Testis (tissue), 2 donors: ENCODE measurements at regions not wholly inside any gene's neighbourhood (a gene's known extent, or its start where the extent isn't known, plus 50 kb on each side); places are given as distances from the start of the nearest gene placed in this dataset.

Source experiments
- DNase-seq: peaks from one replicate; pipeline ENCODE4 v3.0.0-alpha.2; 2019
- H3K27ac ChIP-seq, 2 donors: fragments of 200-600 bp; sonication (generic); one replicate each; pipeline ENCODE4 v1.5.1; 2019
- H3K27me3 ChIP-seq: fragments of 200-600 bp; sonication (generic); one replicate; pipeline ENCODE4 v1.5.1; 2019
- H3K36me3 ChIP-seq: fragments of 200-600 bp; sonication (generic); one replicate; pipeline ENCODE4 v1.5.1; 2017; ENCODE audit warnings: low read depth; ENCODE audit errors: missing control alignments
- H3K4me1 ChIP-seq: fragments of 200-600 bp; sonication (generic); one replicate; pipeline ENCODE4 v1.5.1; 2019
- H3K4me3 ChIP-seq, 2 donors: fragments of 200-600 bp; sonication (generic); one replicate each; pipeline ENCODE4 v1.5.1; 2017 to 2019
- H3K9me3 ChIP-seq: fragments of 200-600 bp; sonication (generic); one replicate; pipeline ENCODE4 v1.5.1; 2017
- POLR2A ChIP-seq: fragments of 450-650 bp; IDR thresholded peaks from one replicate; pipeline ENCODE4 v1.6.1; 2017; ENCODE audit warnings: antibody characterized with exemption, mild to moderate bottlenecking, moderate library complexity
- WGBS, 2 donors: methylation state at CpG; one replicate each; pipeline ENCODE4 v1.1.5; 2018; 5-methylcytosine and 5-hydroxymethylcytosine counted together
- intact Hi-C: fragments of 100-400 bp; cut with DNase I; formaldehyde crosslinking; loops from one replicate; pipeline ENCODE4 v1.15.1; 2023; ENCODE audit warnings: low total_unique reads
- TF ChIP-seq, protein P1 (sequence below), 3 experiments: fragments of 450-650 bp in 2 of 3; fragments of 200-600 bp in 1 of 3; sonication (generic) in 1 of 3; IDR thresholded peaks; one replicate each; pipeline ENCODE4 v1.5.1; 2016 to 2019; ENCODE audit warnings: antibody characterized with exemption in 3 of 3, mild to moderate bottlenecking in 2 of 3, moderate library complexity in 1 of 3

DNA sequence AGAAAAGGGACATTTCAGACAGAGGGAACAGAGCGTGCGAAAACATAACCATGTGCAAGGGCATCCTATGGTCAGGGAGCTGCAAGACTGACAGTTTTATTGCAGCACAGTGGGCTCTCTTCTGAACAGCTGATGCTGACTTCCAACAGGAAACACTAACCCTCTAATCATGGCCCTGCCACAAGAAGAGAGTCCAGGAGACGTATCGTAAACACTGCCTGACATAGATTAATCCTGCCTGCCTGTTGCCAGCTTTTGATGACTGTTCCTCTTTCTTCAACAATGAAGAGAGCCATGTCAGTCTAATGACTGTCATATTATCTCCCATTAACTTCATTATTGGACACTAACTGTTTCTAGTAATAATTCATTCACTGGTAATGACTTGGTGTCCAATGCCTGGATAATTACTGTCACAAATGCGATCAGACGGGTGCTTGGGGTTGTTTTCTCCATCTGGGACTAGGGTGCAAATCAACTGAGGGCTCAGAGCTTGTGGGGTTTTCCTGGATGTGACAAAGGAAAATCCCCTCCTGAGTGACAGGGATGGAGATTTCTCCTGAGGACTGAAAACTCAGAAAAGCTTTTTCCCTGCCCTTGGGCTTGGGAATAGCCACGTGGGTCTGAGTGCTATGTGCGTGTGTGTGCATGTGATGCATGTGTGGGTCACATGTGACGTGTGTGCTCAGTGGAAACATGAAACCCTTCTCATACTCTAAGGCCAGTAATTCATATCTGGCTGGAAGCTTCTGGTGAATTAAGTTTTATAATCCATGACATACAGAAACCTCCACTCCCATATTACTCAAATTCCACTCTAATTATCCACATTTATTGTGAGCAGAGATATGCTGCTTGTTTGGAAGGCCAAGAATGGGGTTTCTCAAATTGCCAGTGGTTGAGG, 144.0 kb upstream of the PLXNA2 start:
- H3K9me3 ChIP-seq, result no peaks in the 10 kb centered on the region
- TF ChIP-seq, protein P1, sequence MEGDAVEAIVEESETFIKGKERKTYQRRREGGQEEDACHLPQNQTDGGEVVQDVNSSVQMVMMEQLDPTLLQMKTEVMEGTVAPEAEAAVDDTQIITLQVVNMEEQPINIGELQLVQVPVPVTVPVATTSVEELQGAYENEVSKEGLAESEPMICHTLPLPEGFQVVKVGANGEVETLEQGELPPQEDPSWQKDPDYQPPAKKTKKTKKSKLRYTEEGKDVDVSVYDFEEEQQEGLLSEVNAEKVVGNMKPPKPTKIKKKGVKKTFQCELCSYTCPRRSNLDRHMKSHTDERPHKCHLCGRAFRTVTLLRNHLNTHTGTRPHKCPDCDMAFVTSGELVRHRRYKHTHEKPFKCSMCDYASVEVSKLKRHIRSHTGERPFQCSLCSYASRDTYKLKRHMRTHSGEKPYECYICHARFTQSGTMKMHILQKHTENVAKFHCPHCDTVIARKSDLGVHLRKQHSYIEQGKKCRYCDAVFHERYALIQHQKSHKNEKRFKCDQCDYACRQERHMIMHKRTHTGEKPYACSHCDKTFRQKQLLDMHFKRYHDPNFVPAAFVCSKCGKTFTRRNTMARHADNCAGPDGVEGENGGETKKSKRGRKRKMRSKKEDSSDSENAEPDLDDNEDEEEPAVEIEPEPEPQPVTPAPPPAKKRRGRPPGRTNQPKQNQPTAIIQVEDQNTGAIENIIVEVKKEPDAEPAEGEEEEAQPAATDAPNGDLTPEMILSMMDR (IDR thresholded peaks at IDR 0.05), result no peak
- no peak for TF ChIP-seq POLR2A
- H3K27ac ChIP-seq, result no peak overlapping the region
- no peak overlapping the region for H3K4me3 ChIP-seq
- WGBS, 2 donors, result 80% methylated on average over 9 of the region's 9 CpGs
- intact Hi-C loops, result no loop called here
- no peak for DNase-seq
- no peaks in the 10 kb centered on the region for H3K36me3 ChIP-seq
- H3K4me1 ChIP-seq, result no peaks in the 10 kb centered on the region
- no peaks in the 10 kb centered on the region for H3K27me3 ChIP-seq

DNA sequence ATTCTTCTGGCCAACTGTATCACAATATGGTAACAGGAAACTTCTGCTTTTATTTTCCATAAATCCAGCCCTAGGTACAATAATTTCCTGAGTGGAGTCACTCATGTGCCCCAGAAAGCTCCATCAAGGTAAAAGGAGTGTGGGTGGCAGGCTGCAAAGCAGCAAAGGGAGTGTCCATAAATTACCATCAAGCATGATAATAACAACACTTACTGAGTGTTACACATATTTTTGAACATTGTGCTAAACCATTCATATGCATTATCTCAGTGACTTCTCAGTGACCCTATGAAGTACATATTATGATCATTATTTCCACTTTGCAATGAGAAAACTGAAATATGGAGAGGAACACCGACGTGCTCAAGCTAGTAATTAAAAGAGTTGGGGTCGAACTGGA, 149.2 kb upstream of the PLXNA2 start:
- H3K27me3 ChIP-seq, result no peaks in the 10 kb centered on the region
- no peak for DNase-seq
- H3K9me3 ChIP-seq, result no peaks in the 10 kb centered on the region
- no peaks in the 10 kb centered on the region for H3K4me1 ChIP-seq
- no peaks in the 10 kb centered on the region for H3K36me3 ChIP-seq
- no peak overlapping the region for H3K4me3 ChIP-seq
- intact Hi-C loops, result no loop called here
- TF ChIP-seq POLR2A, result no peak
- WGBS, 2 donors, result 34 to 51% methylated on average over 3 of the region's 3 CpGs
- no peak overlapping the region for H3K27ac ChIP-seq

DNA sequence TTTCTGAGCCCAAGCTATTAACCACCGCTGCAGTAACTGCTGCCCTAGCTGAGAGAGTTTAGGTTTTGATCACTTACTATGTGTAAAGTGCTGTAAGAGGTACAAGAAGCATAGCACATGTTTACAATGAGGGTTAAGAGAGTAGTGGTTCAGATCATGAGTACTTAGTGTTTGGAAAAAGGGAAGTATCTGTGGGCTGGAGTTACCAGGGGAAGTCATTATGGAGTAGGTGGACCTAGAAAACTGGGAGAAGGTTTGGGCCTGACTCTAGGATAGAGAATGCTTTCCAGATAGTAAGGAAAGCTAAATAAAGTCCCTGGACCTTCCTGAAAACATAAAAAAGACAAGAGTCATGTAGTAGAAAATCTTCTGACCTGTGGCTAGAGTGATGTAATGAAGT, 149.6 kb upstream of the PLXNA2 start:
- no peak for DNase-seq
- no peak overlapping the region for H3K27ac ChIP-seq
- no peak for TF ChIP-seq POLR2A
- no peaks in the 10 kb centered on the region for H3K4me1 ChIP-seq
- H3K36me3 ChIP-seq, result no peaks in the 10 kb centered on the region
- H3K4me3 ChIP-seq, result no peak overlapping the region
- no peaks in the 10 kb centered on the region for H3K27me3 ChIP-seq
- H3K9me3 ChIP-seq, result no peaks in the 10 kb centered on the region
- 79 to 83% methylated on average over 1 of the region's 1 CpG for WGBS, 2 donors
- intact Hi-C loops, result no loop called here

DNA sequence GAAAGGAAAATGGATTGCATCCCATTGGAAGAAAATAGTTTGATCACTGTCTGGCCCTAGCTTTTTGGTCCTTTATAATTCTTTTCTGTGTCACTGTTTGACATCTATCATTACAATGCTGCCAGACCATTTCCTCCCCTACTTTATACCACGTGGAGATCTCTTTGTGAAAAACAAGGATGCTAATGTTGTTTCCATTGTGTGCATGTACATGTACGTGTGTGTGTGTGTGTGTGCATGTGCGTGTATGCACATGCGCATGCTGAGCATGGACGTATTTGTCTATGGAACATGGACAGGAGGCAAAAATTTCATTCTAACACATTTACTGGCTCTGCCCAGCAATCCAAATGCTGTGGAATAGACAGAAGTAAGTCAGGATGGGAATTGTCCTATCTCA, 153.1 kb upstream of the PLXNA2 start:
- Histone ChIP-seq H3K36me3 (no peaks in the 10 kb centered on the region), H3K4me1 (no peaks in the 10 kb centered on the region), H3K27me3 (no peaks in the 10 kb centered on the region), H3K9me3 (no peaks in the 10 kb centered on the region), H3K4me3 (no peak overlapping the region), H3K27ac (no peak overlapping the region)
- no peak for DNase-seq
- TF ChIP-seq POLR2A, result no peak
- TF ChIP-seq, protein P1 (IDR thresholded peaks at IDR 0.05), result no peak
- 70 to 79% methylated on average over 5 of the region's 5 CpGs for WGBS, 2 donors
- intact Hi-C loops, result no loop called here

DNA sequence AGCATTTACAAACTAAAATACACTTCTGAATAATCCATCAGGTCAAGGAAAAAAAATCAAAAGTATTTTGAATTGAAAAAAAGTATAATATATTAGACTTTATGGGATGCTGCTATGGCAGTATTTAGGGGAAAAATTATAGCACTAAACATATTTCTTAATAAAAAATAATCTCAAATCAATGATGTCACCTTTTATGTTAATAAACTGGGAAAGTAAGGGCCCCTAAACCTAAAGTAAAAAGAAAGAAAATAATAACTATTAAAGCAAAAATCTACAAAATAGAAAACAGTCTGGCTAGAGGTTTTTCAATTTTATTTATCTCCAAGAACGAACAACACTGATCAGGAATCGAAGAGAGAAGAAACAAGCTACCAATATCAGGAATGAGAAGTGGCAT, 160.8 kb upstream of the PLXNA2 start:
- intact Hi-C loops, result no loop called here
- Histone ChIP-seq H3K9me3 (no peaks in the 10 kb centered on the region), H3K36me3 (no peaks in the 10 kb centered on the region), H3K4me3 (no peak overlapping the region), H3K27ac (no peak overlapping the region), H3K27me3 (no peaks in the 10 kb centered on the region), H3K4me1 (no peaks in the 10 kb centered on the region)
- 93 to 94% methylated on average over 2 of the region's 2 CpGs for WGBS, 2 donors
- no peak for TF ChIP-seq POLR2A
- TF ChIP-seq, protein P1 (IDR thresholded peaks at IDR 0.05), result no peak
- DNase-seq, result no peak

DNA sequence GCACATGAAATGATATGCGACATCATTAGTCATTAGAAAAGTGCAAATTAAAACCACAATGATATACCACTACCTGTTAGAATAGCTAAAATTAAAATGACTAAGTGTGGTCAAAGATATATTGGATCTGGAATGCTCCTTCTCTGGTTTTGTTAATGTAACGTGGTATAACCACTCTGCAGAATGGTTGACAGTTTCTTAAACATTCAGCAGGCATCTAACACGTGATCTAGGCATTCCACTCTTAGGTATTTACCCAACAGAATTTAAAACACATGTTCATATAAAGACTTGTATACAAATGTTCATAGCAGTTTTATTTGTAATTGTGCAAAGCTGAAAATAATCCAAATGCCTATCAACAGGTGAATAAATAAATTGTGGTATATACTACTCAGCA, 165.0 kb upstream of the PLXNA2 start:
- TF ChIP-seq, protein P1 (IDR thresholded peaks at IDR 0.05), result no peak
- no peak for TF ChIP-seq POLR2A
- DNase-seq, result no peak
- H3K27ac ChIP-seq, result no peak overlapping the region
- no peaks in the 10 kb centered on the region for H3K27me3 ChIP-seq
- H3K4me1 ChIP-seq, result no peaks in the 10 kb centered on the region
- H3K4me3 ChIP-seq, result no peak overlapping the region
- intact Hi-C loops, result no loop called here
- H3K9me3 ChIP-seq, result no peaks in the 10 kb centered on the region
- H3K36me3 ChIP-seq, result no peaks in the 10 kb centered on the region
- WGBS, 2 donors, result 87 to 91% methylated on average over 3 of the region's 3 CpGs
